HL-60 (cell line): ENCODE measurements at regions not wholly inside any gene's neighbourhood (a gene's known extent, or its start where the extent isn't known, plus 50 kb on each side); places are given as distances from the start of the nearest gene placed in this dataset.

ENCODE experiments used
- DNase-seq, 2 experiments: peaks; one replicate each; pipeline ENCODE4 v3.0.0-alpha.2; 2010 to 2020; ENCODE audit warnings: low read depth in 1 of 2, low spot score in 1 of 2
- H3K27ac ChIP-seq: fragments of 250-450 bp; sonication (Bioruptor Pico); replicated peaks from 2 replicates; pipeline ENCODE4 v1.5.1; 2020; ENCODE audit warnings: mild to moderate bottlenecking, moderate library complexity
- H3K27me3 ChIP-seq: fragments of 250-450 bp; sonication (Bioruptor Pico); 2 replicates; pipeline ENCODE4 v1.5.1; 2021; ENCODE audit warnings: mild to moderate bottlenecking, moderate library complexity; ENCODE audit not compliant: insufficient read depth, poor library complexity, severe bottlenecking
- H3K4me3 ChIP-seq: replicated peaks from 2 replicates; pipeline ENCODE4 v1.5.1; 2011; ENCODE audit warnings: mild to moderate bottlenecking, control low read depth, low read length; ENCODE audit not compliant: insufficient read depth
- GABPA ChIP-seq: IDR thresholded peaks from 2 replicates; pipeline ENCODE4 v1.6.1; 2012; ENCODE audit warnings: low read depth
- POLR2AphosphoS5 ChIP-seq: IDR thresholded peaks from 2 replicates; pipeline ENCODE4 v1.6.1; 2012; ENCODE audit warnings: low read depth
- SPI1 ChIP-seq: IDR thresholded peaks from 2 replicates; pipeline ENCODE4 v1.6.1; 2012; ENCODE audit warnings: low read depth, mild to moderate bottlenecking, borderline replicate concordance
- TF ChIP-seq, protein P1 (sequence below): IDR thresholded peaks from one replicate; pipeline ENCODE4 v1.5.1; 2011; ENCODE audit warnings: low read length, control low read depth, inconsistent platforms; ENCODE audit not compliant: insufficient read depth
- TF ChIP-seq, protein P2 (sequence below): IDR thresholded peaks from 2 replicates; pipeline ENCODE4 v1.6.1; 2012; ENCODE audit warnings: low read depth; ENCODE audit not compliant: insufficient replicate concordance

DNA sequence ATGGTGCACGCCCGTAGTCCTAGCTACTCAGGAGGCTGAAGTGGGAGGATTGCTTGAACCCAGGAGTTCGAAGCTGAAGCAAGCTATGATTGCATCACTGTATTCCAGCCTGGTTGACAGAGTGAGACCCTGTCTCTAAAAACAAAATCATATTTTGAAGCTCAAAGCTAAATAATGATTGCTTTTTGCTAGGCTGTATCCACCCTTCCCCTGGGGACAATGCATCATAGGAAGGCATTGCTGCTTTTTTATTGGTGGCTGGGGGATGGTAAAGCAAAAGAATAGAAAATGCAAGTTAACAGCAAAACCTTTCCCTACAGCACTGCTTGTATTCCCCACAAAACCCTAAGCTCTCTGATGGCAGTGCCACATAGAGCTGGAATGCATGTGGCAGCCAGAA, 107.5 kb upstream of the WAC start:
- TF ChIP-seq, protein P1, sequence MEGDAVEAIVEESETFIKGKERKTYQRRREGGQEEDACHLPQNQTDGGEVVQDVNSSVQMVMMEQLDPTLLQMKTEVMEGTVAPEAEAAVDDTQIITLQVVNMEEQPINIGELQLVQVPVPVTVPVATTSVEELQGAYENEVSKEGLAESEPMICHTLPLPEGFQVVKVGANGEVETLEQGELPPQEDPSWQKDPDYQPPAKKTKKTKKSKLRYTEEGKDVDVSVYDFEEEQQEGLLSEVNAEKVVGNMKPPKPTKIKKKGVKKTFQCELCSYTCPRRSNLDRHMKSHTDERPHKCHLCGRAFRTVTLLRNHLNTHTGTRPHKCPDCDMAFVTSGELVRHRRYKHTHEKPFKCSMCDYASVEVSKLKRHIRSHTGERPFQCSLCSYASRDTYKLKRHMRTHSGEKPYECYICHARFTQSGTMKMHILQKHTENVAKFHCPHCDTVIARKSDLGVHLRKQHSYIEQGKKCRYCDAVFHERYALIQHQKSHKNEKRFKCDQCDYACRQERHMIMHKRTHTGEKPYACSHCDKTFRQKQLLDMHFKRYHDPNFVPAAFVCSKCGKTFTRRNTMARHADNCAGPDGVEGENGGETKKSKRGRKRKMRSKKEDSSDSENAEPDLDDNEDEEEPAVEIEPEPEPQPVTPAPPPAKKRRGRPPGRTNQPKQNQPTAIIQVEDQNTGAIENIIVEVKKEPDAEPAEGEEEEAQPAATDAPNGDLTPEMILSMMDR: no peak
- TF ChIP-seq POLR2AphosphoS5 (no peak), GABPA (no peak), SPI1 (no peak)
- TF ChIP-seq, protein P2, sequence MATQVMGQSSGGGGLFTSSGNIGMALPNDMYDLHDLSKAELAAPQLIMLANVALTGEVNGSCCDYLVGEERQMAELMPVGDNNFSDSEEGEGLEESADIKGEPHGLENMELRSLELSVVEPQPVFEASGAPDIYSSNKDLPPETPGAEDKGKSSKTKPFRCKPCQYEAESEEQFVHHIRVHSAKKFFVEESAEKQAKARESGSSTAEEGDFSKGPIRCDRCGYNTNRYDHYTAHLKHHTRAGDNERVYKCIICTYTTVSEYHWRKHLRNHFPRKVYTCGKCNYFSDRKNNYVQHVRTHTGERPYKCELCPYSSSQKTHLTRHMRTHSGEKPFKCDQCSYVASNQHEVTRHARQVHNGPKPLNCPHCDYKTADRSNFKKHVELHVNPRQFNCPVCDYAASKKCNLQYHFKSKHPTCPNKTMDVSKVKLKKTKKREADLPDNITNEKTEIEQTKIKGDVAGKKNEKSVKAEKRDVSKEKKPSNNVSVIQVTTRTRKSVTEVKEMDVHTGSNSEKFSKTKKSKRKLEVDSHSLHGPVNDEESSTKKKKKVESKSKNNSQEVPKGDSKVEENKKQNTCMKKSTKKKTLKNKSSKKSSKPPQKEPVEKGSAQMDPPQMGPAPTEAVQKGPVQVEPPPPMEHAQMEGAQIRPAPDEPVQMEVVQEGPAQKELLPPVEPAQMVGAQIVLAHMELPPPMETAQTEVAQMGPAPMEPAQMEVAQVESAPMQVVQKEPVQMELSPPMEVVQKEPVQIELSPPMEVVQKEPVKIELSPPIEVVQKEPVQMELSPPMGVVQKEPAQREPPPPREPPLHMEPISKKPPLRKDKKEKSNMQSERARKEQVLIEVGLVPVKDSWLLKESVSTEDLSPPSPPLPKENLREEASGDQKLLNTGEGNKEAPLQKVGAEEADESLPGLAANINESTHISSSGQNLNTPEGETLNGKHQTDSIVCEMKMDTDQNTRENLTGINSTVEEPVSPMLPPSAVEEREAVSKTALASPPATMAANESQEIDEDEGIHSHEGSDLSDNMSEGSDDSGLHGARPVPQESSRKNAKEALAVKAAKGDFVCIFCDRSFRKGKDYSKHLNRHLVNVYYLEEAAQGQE: no peak
- H3K27me3 ChIP-seq: no peaks in the 10 kb centered on the region
- no peak overlapping the region for H3K4me3 ChIP-seq
- no peak overlapping the region for H3K27ac ChIP-seq
- no peak for DNase-seq

DNA sequence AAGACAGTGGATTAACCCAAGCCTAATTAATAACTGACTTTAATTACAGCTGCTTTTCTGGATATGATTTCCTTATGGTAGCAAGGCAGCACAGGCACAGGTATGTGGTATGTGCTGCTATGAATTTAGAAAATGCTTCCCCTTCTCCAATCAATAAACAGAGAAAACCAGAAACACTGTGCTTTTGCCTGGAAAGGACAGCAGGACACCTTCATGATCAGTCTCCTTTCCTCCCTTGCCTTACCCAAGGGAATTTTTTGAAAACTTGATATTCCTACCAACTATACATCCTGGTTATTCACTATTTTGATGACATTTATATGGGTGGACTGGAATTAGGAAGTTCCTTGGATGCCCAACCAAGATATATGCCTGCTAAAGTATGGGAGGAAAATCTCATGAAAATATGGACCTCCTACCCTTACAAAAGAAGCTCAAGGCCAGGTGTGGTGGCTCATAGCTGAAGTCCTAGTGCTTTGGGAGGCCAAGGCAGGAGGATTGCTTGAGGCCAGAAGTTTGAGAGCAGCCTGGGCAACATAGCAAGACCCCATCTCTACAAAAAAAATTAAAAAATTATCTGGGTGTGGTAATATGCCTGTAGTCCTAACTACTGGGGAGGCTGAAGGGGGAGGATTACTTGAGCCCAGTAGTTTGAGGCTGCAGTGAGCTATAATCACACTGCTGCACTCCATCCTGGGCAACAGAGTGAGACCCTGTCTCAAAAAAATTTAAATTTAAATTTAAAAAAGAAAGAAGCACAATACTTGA, 106.3 kb upstream of the WAC start:
- TF ChIP-seq, protein P2: no peak
- no peak for TF ChIP-seq GABPA
- TF ChIP-seq, protein P1: no peak
- no peak for TF ChIP-seq POLR2AphosphoS5
- no peak for TF ChIP-seq SPI1
- no peak overlapping the region for H3K4me3 ChIP-seq
- no peak overlapping the region for H3K27ac ChIP-seq
- no peaks in the 10 kb centered on the region for H3K27me3 ChIP-seq
- no peak for DNase-seq

DNA sequence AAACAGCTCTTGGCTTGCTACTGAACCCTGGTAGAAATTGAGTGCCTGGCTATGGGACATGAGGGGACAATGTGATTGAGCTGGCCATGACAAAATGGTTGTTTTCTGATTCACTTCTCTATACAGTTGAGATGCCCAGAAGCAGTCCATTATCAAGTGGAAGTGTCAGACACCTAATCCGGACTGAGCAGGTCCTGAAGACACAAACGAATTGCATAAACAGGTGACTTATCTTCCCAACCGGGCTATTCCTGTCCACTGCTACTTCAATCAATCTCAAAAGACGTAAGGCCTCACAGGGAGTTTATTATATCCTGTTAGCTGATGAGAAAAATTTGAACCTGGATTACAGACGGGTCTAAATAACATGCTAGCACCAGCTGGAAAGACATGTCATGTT, 105.5 kb upstream of the WAC start:
- TF ChIP-seq SPI1: no peak
- TF ChIP-seq, protein P1: no peak
- TF ChIP-seq POLR2AphosphoS5: no peak
- TF ChIP-seq, protein P2: no peak
- no peak for TF ChIP-seq GABPA
- no peak overlapping the region for H3K27ac ChIP-seq
- no peaks in the 10 kb centered on the region for H3K27me3 ChIP-seq
- DNase-seq: no peak
- H3K4me3 ChIP-seq: no peak overlapping the region
